ENCODE measurements at regions not wholly inside any gene's neighbourhood (a gene's known extent, or its start where the extent isn't known, plus 50 kb on each side); places are given as distances from the start of the nearest gene placed in this dataset.
"Not testable (repeated sequence)": the region's sequence is repeated elsewhere in the genome, so short reads cannot be mapped to it uniquely, and the experiment has no call there.

GRCh38 chr13:68574053-68574452, 1343.9 kb upstream of the PCDH9 start:
- TF ChIP-seq POLR2A (IDR thresholded peaks at IDR 0.05) = no peak
- no peak for TF ChIP-seq CTCF (IDR thresholded peaks at IDR 0.05)
- intact Hi-C loops (cut with DNase I) = no loop called here
- no peak for DNase-seq
- Histone ChIP-seq H3K9me3 (no peaks in the 10 kb centered on the region), H3K36me3 (no peaks in the 10 kb centered on the region), H3K4me3 (replicated peaks in 1 of 3) (no peak overlapping the region), H3K4me1 (no peaks in the 10 kb centered on the region), H3K27ac (no peak overlapping the region), H3K27me3 (no peaks in the 10 kb centered on the region)
- 81 to 91% methylated on average over 1 of the region's 1 CpG for WGBS, 2 donors

GRCh38 chr13:68551701-68552522, 1321.8 kb upstream of the PCDH9 start:
- no peaks in the 10 kb centered on the region for H3K9me3 ChIP-seq
- intact Hi-C loops (cut with DNase I) = no loop called here
- H3K36me3 ChIP-seq = no peaks in the 10 kb centered on the region
- no peaks in the 10 kb centered on the region for H3K4me1 ChIP-seq
- no peaks in the 10 kb centered on the region for H3K27me3 ChIP-seq
- 80% methylated on average over 5 of the region's 5 CpGs for WGBS, 2 donors
- TF ChIP-seq CTCF (IDR thresholded peaks at IDR 0.05) (no peak), POLR2A (IDR thresholded peaks at IDR 0.05) (no peak)
- H3K4me3 ChIP-seq (replicated peaks in 1 of 3) = no peak overlapping the region
- no peak overlapping the region for H3K27ac ChIP-seq
- DNase-seq = no peak

- intact Hi-C loops (cut with DNase I) = no loop called here
These were observed 1320.2 kb upstream of the PCDH9 start for GRCh38 chr13:68550330-68550729.

GRCh38 chr13:68540244-68540643, 1310.1 kb upstream of the PCDH9 start:
- intact Hi-C loops (cut with DNase I) = no loop called here
- TF ChIP-seq POLR2A (IDR thresholded peaks at IDR 0.05) = no peak
- TF ChIP-seq CTCF (IDR thresholded peaks at IDR 0.05) = no peak
- H3K27ac ChIP-seq = no peak overlapping the region
- WGBS, 2 donors = 74 to 76% methylated on average over 2 of the region's 2 CpGs
- H3K4me1 ChIP-seq = no peaks in the 10 kb centered on the region
- no peak overlapping the region for H3K4me3 ChIP-seq (replicated peaks in 1 of 3)
- no peaks in the 10 kb centered on the region for H3K27me3 ChIP-seq
- no peaks in the 10 kb centered on the region for H3K36me3 ChIP-seq
- DNase-seq = no peak
- no peaks in the 10 kb centered on the region for H3K9me3 ChIP-seq

More at GRCh38 chr13:68550330-68550729, 1320.2 kb upstream of the PCDH9 start:
- no peak for DNase-seq
- H3K9me3 ChIP-seq = no peaks in the 10 kb centered on the region
- H3K27ac ChIP-seq = no peak overlapping the region
- 62 to 68% methylated on average over 1 of the region's 1 CpG for WGBS, 2 donors
- H3K36me3 ChIP-seq = no peaks in the 10 kb centered on the region
- no peak overlapping the region for H3K4me3 ChIP-seq (replicated peaks in 1 of 3)
- no peak for TF ChIP-seq CTCF (IDR thresholded peaks at IDR 0.05)
- TF ChIP-seq POLR2A (IDR thresholded peaks at IDR 0.05) = no peak
- H3K27me3 ChIP-seq = no peaks in the 10 kb centered on the region
- no peaks in the 10 kb centered on the region for H3K4me1 ChIP-seq

- intact Hi-C loops (cut with DNase I) = no loop called here
- no peak for DNase-seq
These were observed 1305.2 kb upstream of the PCDH9 start for GRCh38 chr13:68535329-68535728.

GRCh38 chr13:68527167-68527566, 1297.0 kb upstream of the PCDH9 start:
- H3K27me3 ChIP-seq; H3K4me3 ChIP-seq (replicated peaks in 1 of 3); H3K9me3 ChIP-seq; DNase-seq; H3K27ac ChIP-seq; H3K4me1 ChIP-seq; intact Hi-C loops (cut with DNase I); H3K36me3 ChIP-seq: not testable (repeated sequence)
- 68 to 84% methylated on average over 1 of the region's 1 CpG for WGBS, 2 donors

More at GRCh38 chr13:68535329-68535728, 1305.2 kb upstream of the PCDH9 start:
- H3K27me3 ChIP-seq = no peaks in the 10 kb centered on the region
- no peaks in the 10 kb centered on the region for H3K36me3 ChIP-seq
- H3K27ac ChIP-seq = no peak overlapping the region
- WGBS, 2 donors = 94 to 96% methylated on average over 1 of the region's 1 CpG
- no peaks in the 10 kb centered on the region for H3K9me3 ChIP-seq
- no peak overlapping the region for H3K4me3 ChIP-seq (replicated peaks in 1 of 3)
- no peak for TF ChIP-seq CTCF (IDR thresholded peaks at IDR 0.05)
- no peak for TF ChIP-seq POLR2A (IDR thresholded peaks at IDR 0.05)
- H3K4me1 ChIP-seq = no peaks in the 10 kb centered on the region
